ENCODE measurements at regions not wholly inside any gene's neighbourhood (a gene's known extent, or its start where the extent isn't known, plus 50 kb on each side); places are given as distances from the start of the nearest gene placed in this dataset.

DNA sequence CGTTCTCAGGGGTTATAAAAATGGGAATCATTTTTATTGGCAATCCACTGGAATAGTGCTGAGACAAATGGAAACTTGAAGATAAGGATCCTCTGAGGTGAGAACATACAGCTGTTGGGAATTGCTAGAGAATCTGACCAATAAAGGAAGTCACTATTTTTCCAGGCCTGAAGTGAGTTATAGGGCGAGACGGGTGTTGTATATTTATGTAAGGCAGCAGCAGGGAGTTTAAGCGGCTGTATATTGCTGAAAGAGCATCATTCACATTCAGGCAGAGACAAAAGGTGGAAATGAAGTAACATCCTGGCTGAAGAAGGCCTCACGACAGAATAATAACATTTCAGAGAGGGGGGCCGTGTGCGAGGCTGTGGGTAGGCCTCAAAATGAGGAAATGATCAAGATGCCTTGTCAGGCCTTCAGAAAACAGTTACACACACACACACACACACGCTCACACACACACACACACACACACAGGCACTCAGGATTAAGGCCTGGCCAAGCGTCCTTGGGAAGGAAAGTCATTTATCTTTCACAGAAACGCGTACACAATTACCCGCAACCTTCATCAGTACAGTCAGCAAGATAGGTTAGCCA lies 964.9 kb upstream of the NR2F2 start:
- DNase-seq (ENCODE audit: low read depth in 2 of 2) = no peak

DNA sequence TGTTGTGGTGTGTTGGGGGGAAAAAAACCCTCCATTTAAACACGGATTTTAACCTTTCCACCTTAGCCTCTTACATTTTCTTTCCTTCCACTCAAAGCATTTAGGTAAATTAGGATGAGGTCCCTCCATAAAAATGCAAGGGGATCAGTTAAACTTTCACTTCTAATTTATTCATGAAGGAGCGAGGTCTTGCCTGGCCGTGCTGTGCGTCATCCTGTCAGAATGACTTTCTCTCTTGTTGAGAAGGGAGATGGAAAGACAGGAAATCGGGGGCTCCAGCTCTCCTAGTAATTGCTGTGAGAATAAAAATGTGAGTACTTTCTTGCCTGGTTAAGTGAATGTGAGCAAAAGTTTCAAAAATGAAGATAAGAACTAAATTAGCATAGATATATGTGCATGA lies 962.3 kb upstream of the NR2F2 start:
- no peak for DNase-seq (ENCODE audit: low read depth in 2 of 2)

DNA sequence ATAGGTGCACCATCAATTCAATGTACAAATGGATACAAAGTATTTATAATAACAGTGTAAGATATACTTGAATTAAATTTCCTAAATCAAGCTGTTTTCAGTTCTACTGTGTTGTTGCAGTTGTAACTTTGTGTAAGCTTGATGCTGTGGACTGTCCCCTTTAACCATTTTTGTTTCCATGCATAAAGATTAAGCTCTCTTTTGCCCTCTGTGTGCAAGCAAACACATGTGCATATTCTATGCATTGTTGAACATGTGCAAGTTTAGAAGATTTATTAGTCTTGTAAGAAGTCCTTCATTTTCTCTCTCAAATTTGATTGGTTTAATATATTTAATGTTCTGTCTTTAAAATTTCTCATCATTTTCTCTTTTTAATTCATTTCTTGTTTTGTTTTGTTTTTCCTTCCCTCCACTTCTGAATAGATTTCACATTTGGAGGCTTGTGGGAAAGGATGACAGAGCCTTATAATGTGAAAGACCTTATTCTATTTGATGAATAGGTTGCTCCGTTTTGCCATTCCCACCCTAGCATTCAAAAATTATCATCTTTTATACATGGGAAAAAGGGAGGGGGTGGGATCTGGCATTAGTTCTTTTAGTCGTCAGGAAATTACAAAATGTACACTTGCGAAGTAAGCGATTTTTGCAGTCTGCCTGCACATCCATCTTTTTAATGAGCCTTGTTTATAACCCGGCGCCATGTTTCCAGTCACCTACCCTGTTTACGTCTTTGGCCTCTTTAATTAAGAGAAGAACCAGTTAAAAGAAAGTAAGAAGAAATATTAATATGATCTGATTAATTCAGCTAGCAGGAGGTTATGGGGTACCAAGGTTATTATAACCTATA lies 961.5 kb upstream of the NR2F2 start:
- DNase-seq (ENCODE audit: low read depth in 2 of 2) = no peak

GRCh38 chr15:95370291-95370690 lies 960.2 kb upstream of the NR2F2 start:
- no peak for DNase-seq (ENCODE audit: low read depth in 2 of 2)

DNA sequence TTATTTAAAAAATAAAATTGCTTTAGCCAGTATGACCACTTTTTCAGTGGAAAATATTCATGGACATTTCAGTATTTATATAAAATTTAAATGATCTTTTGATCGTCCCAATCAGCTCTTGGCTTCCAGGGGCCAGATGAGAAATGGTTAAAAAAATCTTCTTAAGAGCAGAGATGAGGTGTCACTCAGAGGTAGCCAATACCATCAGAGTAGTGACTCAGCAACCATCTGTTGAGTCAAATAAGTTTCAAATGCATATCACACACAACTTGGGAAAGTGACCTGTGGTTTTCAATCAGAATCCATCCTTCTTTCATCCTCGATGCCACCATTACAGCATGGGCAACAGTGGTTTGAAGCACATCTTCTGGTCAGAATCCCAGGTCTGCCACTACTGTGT lies 958.8 kb upstream of the NR2F2 start:
- DNase-seq (ENCODE audit: low read depth in 2 of 2) = no peak

- DNase-seq (ENCODE audit: low read depth in 2 of 2) = no peak
These were observed 955.2 kb upstream of the NR2F2 start for GRCh38 chr15:95375281-95375680.

DNA sequence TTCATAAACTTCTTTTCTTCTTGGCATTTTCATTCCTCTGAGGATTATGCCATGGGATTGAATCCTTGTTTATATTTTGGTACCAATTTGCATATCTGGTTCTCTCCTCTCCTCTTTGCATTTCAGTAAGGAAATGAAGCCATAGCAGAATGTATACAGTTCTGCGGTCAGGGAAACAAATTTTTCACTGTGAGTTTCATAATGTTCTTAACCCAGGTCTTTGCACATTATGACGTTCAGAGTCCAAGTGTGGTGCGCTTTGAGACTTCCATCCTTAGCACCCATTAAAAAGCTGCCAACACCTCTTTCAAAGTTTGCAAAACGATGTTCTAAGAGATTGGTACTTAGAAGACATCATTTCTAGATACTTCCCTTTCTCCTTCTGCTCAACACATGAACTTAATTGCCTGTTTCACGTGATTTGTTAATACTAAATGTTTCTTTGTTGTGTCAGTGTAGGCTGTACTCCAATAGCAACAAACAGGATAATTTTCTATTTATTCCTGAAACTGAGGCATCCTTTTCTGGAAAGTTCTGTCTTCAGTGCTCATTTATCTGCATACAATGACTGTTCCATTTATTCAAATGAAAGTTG lies 953.1 kb upstream of the NR2F2 start:
- DNase-seq (ENCODE audit: low read depth in 2 of 2) = no peak

DNA sequence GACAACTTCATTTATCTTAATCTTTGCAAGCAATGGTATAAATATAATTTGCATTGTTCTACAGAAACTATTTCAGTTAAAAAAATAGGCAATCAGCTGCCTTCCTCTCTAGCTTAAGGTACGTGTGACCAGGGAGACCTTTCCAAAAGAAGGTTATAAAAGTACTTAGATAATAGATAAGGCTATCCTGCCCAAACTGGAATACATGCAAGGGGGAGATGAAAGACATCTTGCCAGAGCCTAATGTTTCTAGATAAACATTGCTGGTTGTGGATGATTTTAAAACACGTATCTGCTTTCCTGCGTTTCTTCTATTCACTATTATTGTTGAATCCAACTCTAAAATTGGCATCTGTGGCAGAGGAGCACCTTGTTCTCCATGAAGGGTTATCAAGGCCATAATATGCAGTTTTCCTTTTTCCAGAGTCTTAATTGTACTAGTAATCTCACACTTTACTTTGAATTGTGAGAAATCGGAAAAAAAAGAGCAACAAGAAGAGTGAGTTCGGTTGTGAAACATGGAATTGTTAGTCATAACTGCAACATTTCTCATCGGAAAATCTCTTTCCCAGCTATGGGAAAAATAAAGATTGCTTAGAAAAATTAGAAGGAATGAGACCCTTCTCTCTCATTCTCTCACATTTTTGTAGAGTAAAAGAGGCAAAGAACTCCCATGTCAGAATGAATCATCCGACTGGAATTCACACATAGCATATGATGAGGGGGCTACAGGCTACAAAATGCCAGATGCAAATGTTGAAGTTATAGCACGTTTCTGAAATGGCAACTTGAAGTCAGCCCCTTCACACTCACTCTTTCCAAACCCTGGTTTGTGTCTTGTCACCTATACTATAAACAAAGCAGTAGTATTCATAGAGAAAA lies 936.1 kb upstream of the NR2F2 start:
- DNase-seq (ENCODE audit: low read depth in 2 of 2) = no peak

DNA sequence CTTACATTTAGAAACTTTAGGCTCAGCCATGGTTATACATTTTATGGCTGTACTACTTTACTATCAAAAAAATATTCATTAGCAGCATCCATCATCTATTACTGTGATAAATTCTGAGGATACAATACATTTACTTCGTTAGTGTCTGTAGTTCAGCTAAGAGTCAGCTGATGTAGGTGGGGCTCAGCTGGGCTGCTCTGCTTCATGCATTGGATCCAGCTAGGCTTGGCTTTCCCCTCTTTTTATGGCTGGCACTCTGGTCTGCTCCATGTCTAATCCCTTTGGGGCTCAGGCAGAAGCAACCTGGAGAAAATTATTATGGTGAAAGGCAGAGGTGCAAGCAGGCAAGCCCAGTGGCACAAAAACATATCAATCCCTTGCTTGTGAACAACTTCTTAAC lies 930.1 kb upstream of the NR2F2 start:
- DNase-seq (ENCODE audit: low read depth in 2 of 2) = no peak

DNA sequence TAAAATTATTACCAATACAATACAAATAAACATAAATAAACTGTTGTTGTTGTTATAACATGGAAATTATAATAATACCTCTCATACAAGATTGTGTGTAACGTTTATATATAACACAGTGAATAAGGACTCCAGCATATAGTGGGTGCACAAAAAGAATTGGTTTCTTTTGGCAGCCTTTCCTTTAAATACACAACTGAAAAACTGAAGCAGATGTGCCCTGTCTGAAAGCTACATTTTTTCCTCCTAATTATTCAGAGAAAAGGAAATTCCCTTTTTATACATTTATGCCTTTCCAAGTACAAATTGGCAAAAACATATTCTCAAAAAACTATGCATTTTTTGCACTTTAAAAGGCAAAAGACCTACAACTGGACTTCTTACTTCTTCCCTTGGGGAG lies 928.9 kb upstream of the NR2F2 start:
- no peak for DNase-seq (ENCODE audit: low read depth in 2 of 2)

DNA sequence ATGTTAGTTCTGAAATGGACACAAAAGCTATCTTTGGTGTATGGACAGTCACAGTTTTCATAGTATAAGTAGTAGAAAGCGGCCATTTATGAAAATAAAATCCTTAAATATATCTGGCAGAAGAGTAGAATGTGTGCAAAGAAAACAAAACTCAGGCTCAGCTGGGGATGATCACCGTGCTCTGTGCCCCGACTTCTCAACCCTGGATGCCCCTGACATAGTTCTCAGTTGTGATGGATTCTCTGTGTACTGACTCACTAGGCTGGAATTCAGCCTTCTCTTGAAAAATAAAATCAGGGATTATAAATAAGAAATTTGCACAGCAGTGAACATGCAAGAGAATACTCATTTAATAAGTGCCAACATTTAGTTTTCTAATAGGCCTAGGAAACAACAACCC lies 925.1 kb upstream of the NR2F2 start:
- DNase-seq (ENCODE audit: low read depth in 2 of 2) = no peak

DNA sequence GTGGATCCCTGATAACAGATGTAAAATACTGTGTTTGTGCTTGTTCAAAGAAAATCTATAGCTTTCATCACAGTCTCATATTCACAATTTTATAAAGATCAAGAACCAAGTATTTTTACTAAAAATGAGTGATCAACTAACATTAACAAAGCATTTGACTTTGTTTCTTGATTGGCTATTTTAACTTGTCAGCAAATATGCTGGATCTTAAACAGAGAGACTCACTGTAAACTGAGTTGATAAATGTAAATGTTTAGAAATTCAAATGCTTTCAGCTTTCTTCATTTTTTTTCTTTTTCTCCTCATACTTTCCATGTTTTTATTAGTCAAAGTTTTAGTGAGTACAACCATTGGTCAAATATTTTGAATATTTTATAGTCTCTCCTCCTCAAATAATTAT lies 923.0 kb upstream of the NR2F2 start:
- no peak for DNase-seq (ENCODE audit: low read depth in 2 of 2)

DNA sequence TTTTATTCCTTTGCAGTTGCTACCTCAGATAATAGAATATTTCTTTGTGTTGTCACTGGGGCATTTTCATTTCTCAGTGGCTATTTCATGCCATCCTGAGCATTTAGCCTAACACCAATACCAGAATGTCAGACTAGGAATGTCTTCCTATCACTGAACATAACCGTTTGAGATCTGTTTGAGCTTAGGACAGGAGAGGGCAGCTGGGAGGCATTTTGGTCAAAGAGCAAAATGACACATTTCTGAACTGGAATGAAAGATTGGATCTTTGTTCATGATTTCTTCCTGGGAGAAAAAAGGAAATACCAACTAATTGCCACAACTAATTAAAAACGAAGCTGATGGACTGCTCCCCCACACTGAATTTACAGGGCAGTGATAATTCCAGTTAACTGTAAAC lies 921.3 kb upstream of the NR2F2 start:
- DNase-seq (ENCODE audit: low read depth in 2 of 2) = no peak

GRCh38 chr15:95409626-95410310 lies 920.7 kb upstream of the NR2F2 start:
- no peak for DNase-seq (ENCODE audit: low read depth in 2 of 2)

- no peak for DNase-seq (ENCODE audit: low read depth in 2 of 2)
These were observed 919.7 kb upstream of the NR2F2 start for GRCh38 chr15:95410757-95411156.

- no peak for DNase-seq (ENCODE audit: low read depth in 2 of 2)
These were observed 913.9 kb upstream of the NR2F2 start for GRCh38 chr15:95416576-95416975.

- DNase-seq (ENCODE audit: low read depth in 2 of 2) = no peak
These were observed 912.7 kb upstream of the NR2F2 start for GRCh38 chr15:95417761-95418160.

GRCh38 chr15:95422255-95422654 lies 908.2 kb upstream of the NR2F2 start:
- no peak for DNase-seq (ENCODE audit: low read depth in 2 of 2)

- DNase-seq (ENCODE audit: low read depth in 2 of 2) = no peak
These were observed 904.6 kb upstream of the NR2F2 start for GRCh38 chr15:95425859-95426258.

DNA sequence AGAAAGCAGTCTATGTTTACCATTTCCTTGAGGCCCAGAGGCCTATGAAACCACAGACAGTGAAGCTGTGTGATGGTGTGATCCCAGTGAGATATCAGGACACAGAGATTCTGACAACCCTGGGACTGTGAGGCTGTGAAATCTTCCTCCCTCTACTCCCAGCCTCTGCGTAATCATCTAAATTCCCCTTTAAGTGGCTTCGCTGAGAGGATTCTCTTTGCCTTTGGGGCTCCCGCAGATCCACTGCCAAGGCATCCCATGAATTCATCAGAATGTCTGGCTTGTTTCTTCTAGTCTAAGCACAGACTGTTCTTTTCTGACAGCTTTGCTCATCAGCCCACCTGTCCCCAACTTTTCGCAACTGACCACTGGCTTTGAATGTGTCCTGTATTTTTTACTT lies 901.2 kb upstream of the NR2F2 start:
- no peak for DNase-seq (ENCODE audit: low read depth in 2 of 2)

DNA sequence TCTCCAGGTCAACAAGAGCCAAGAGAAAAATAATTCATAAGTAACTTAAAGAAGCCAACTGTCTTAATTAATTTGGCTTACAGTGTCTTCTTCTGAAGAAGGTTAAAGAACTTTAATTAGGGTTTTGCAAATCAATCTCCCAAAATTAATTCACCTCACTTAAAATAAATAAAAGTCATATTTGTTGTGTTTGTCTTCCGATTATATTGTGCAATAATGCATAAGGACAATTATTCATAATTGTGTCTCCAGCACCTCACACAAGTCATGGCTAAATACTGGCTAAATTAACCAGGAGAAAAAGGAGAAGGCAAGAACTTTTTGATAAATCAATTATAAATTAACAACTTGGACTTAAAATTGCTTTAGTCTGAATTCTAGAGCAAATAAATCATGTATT lies 899.0 kb upstream of the NR2F2 start:
- no peak for DNase-seq (ENCODE audit: low read depth in 2 of 2)

Measured in stimulated activated CD8-positive, alpha-beta memory T cell treated with anti-CD3 and anti-CD28 coated beads, Interleukin-2, amount 100 ng/mL, for 48 hours (primary cell).